ENCODE measurements at regions not wholly inside any gene's neighbourhood (a gene's known extent, or its start where the extent isn't known, plus 50 kb on each side); places are given as distances from the start of the nearest gene placed in this dataset.

- DNase-seq (ENCODE audit: low spot score), result no peak
- no peak overlapping the region for H3K9ac ChIP-seq
- no peak overlapping the region for H3K4me3 Mint-ChIP-seq
- TF ChIP-seq CTCF (IDR thresholded peaks at IDR 0.05), result no peak
- no peak for TF ChIP-seq EZH2phosphoT487 (IDR thresholded peaks at IDR 0.05)
- no peak overlapping the region for H3K4me2 ChIP-seq
- peaks cover 2% of the 10 kb centered on the region for H3K4me1 Mint-ChIP-seq
- H3K36me3 Mint-ChIP-seq, result no peaks in the 10 kb centered on the region
- no peak overlapping the region for H3K27ac ChIP-seq
- H3F3A ChIP-seq (ENCODE audit: low read depth), result no peaks in the 10 kb centered on the region
- no peaks in the 10 kb centered on the region for H3K36me3 ChIP-seq
- no peaks in the 10 kb centered on the region for H4K20me1 ChIP-seq (ENCODE audit: low read depth)
- H3K79me2 ChIP-seq (ENCODE audit: low read depth), result no peaks in the 10 kb centered on the region
- H3K27ac Mint-ChIP-seq, result no peak overlapping the region
- H3K4me3 ChIP-seq, result no peak overlapping the region
- no peaks in the 10 kb centered on the region for H3K4me1 ChIP-seq
- H3K9me3 ChIP-seq (ENCODE audit: low read depth), result no peaks in the 10 kb centered on the region
- no peaks in the 10 kb centered on the region for H3K27me3 ChIP-seq
- H2AFZ ChIP-seq (replicated peaks), result no peak overlapping the region
- H3K27me3 Mint-ChIP-seq (ENCODE audit: insufficient read depth, low read depth), result peaks cover 4% of the 10 kb centered on the region
- H3K9me3 Mint-ChIP-seq, result peaks cover 2% of the 10 kb centered on the region
These were observed 192.0 kb downstream of the SHANK2 start for GRCh38 chr11:71060391-71060791.

- Histone ChIP-seq H3K4me2 (no peak overlapping the region), H3K4me3 (no peak overlapping the region), H3K9me3 (ENCODE audit: low read depth) (no peaks in the 10 kb centered on the region), H3K27ac (no peak overlapping the region), H4K20me1 (ENCODE audit: low read depth) (no peaks in the 10 kb centered on the region), H3K4me1 (no peaks in the 10 kb centered on the region), H3K79me2 (ENCODE audit: low read depth) (no peaks in the 10 kb centered on the region), H3K9ac (no peak overlapping the region), H3K27me3 (no peaks in the 10 kb centered on the region), H3F3A (ENCODE audit: low read depth) (no peaks in the 10 kb centered on the region), H3K36me3 (no peaks in the 10 kb centered on the region), H2AFZ (replicated peaks) (no peak overlapping the region)
- H3K4me1 Mint-ChIP-seq, result peaks cover 2% of the 10 kb centered on the region
- H3K36me3 Mint-ChIP-seq, result no peaks in the 10 kb centered on the region
- peaks cover 2% of the 10 kb centered on the region for H3K9me3 Mint-ChIP-seq
- TF ChIP-seq EZH2 (IDR thresholded peaks at IDR 0.05), result no peak
- TF ChIP-seq EZH2phosphoT487 (IDR thresholded peaks at IDR 0.05), result no peak
- TF ChIP-seq CTCF (IDR thresholded peaks at IDR 0.05), result no peak
- DNase-seq (ENCODE audit: low spot score), result no peak
- no peak overlapping the region for H3K4me3 Mint-ChIP-seq
- peaks cover 4% of the 10 kb centered on the region for H3K27me3 Mint-ChIP-seq (ENCODE audit: insufficient read depth, low read depth)
- no peak overlapping the region for H3K27ac Mint-ChIP-seq
These were observed 192.7 kb downstream of the SHANK2 start for GRCh38 chr11:71059662-71060061.

- H3K4me3 ChIP-seq, result no peak overlapping the region
- H3K36me3 Mint-ChIP-seq, result no peaks in the 10 kb centered on the region
- no peaks in the 10 kb centered on the region for H4K20me1 ChIP-seq (ENCODE audit: low read depth)
- H3K9me3 ChIP-seq (ENCODE audit: low read depth), result no peaks in the 10 kb centered on the region
- peak overlapping the region; percentile 28 for H2AFZ ChIP-seq (replicated peaks)
- no peak overlapping the region for H3K4me2 ChIP-seq
- H3K27me3 Mint-ChIP-seq (ENCODE audit: insufficient read depth, low read depth), result no peaks in the 10 kb centered on the region
- no peaks in the 10 kb centered on the region for H3K9me3 Mint-ChIP-seq
- no peak overlapping the region for H3K4me3 Mint-ChIP-seq
- no peaks in the 10 kb centered on the region for H3F3A ChIP-seq (ENCODE audit: low read depth)
- no peak overlapping the region for H3K9ac ChIP-seq
- H3K27me3 ChIP-seq, result no peaks in the 10 kb centered on the region
- H3K36me3 ChIP-seq, result no peaks in the 10 kb centered on the region
- no peak for DNase-seq (ENCODE audit: low spot score)
- H3K4me1 ChIP-seq, result no peaks in the 10 kb centered on the region
- no peaks in the 10 kb centered on the region for H3K4me1 Mint-ChIP-seq
- no peak overlapping the region for H3K27ac ChIP-seq
- H3K79me2 ChIP-seq (ENCODE audit: low read depth), result no peaks in the 10 kb centered on the region
- TF ChIP-seq CTCF (IDR thresholded peaks at IDR 0.05), result no peak
- TF ChIP-seq EZH2phosphoT487 (IDR thresholded peaks at IDR 0.05), result no peak
- no peak for TF ChIP-seq EZH2 (IDR thresholded peaks at IDR 0.05)
- no peak overlapping the region for H3K27ac Mint-ChIP-seq
These were observed 196.5 kb downstream of the SHANK2 start for GRCh38 chr11:71055925-71056324.
